OCI-LY3 (cell line): ENCODE measurements at regions not wholly inside any gene's neighbourhood (a gene's known extent, or its start where the extent isn't known, plus 50 kb on each side); places are given as distances from the start of the nearest gene placed in this dataset.

ENCODE experiments used
- H2AFZ ChIP-seq: fragments of 200-600, 300-600 bp; shearing (Covaris generic); 2 replicates; pipeline ENCODE4 v1.6.0; 2014; ENCODE audit warnings: antibody characterized with exemption, low read depth, low read length
- H3K27ac ChIP-seq: fragments of 200-600, 300-600 bp; sonication (generic); 2 replicates; pipeline ENCODE4 v1.5.1; 2014; ENCODE audit warnings: mild to moderate bottlenecking, low read length, moderate library complexity, mixed read lengths
- H3K27me3 ChIP-seq: fragments of 200-600, 300-600 bp; sonication (generic); 2 replicates; pipeline ENCODE4 v1.6.1; 2014; ENCODE audit warnings: low read depth, low read length, mixed read lengths
- H3K36me3 ChIP-seq: fragments of 200-600, 300-600 bp; sonication (generic); replicated peaks from 2 replicates; pipeline ENCODE3; 2014; ENCODE audit warnings: low read depth, low read length, mixed read lengths
- H3K4me1 ChIP-seq: fragments of 300-600, 200-600 bp; sonication (generic); 2 replicates; pipeline ENCODE4 v1.6.1; 2014; ENCODE audit warnings: low read length, mixed read lengths
- H3K4me2 ChIP-seq: fragments of 200-600, 300-600 bp; sonication (generic); 2 replicates; pipeline ENCODE4 v1.6.1; 2014; ENCODE audit warnings: low read length, mixed read lengths
- H3K4me3 ChIP-seq: fragments of 300-600, 200-600 bp; sonication (generic); 2 replicates; pipeline ENCODE4 v1.5.1; 2014; ENCODE audit warnings: antibody characterized with exemption, mild to moderate bottlenecking, low read length, moderate library complexity
- H3K79me2 ChIP-seq: fragments of 300-600, 200-600 bp; shearing (Covaris generic); 2 replicates; pipeline ENCODE4 v1.6.1; 2014; ENCODE audit warnings: mild to moderate bottlenecking, low read length, mixed read lengths
- H3K9ac ChIP-seq: fragments of 300-600, 200-600 bp; shearing (Covaris generic); 2 replicates; pipeline ENCODE4 v1.6.0; 2014; ENCODE audit warnings: mild to moderate bottlenecking, low read length, moderate library complexity
- H3K9me3 ChIP-seq: fragments of 200-600, 300-600 bp; shearing (Covaris generic); 2 replicates; pipeline ENCODE4 v1.6.1; 2014; ENCODE audit warnings: low read length, mixed read lengths; ENCODE audit not compliant: insufficient read depth
- H4K20me1 ChIP-seq: fragments of 200-600, 300-600 bp; sonication (generic); 2 replicates; pipeline ENCODE4 v1.6.1; 2016; ENCODE audit warnings: low read length, mixed read lengths; ENCODE audit not compliant: insufficient read depth
- EZH2phosphoT487 ChIP-seq: fragments of 200-600 bp; shearing (Covaris generic); IDR thresholded peaks from 2 replicates; pipeline ENCODE4 v1.6.1; 2018; ENCODE audit warnings: antibody characterized with exemption, mixed run types, low read depth
- TF ChIP-seq, protein P1 (sequence below): fragments of 200-600, 300-600 bp; sonication (generic); IDR thresholded peaks from 2 replicates; pipeline ENCODE4 v1.5.1; 2014; ENCODE audit warnings: antibody characterized with exemption, low read length, low read depth

DNA sequence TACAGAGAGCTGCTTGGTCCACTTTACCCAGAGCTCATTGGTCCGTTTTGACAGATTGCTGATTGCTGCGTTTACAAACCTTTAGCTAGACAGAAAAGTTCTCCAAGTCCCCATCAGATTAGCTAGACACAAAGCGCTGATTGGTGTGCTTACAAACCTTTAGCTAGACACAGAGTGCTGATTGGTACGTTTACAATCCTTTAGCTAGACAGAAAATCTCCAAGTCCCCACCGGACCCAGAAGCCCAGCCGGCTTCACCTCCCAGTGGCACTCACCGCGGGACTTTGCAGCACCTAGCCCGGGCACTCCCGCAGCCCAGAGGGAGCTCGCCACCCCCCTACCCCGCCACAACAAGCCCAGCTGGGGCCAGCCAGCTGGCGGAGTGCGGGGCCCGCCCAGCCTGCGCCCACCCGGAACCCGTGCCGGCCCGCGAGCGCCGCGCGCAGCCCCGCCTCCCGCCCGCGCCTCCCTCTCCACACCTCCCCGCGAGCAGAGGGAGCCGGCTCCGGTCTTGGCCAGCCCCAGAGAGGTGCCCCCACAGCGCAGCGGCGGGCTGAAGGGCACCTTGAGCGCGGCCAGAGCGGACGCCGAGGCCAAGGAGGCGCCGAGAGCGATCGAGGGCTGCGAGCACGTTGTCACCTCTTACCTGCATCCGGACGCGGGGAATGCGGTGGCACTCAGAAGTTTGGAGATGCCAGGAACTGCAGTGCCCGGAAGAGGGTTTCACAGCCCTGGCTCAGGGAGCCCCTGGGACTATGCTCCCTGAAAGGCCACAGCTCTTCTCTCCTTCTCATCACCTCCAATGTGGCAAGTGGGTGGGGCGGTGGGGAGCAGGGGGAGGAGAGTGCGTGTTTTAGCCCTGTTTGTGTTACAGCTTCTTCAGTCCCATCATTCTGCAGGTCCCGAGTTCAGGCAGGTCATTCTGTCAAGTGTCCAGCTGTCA lies 1504.5 kb downstream of the CDH11 start:
- Histone ChIP-seq H3K9ac (no peak overlapping the region), H4K20me1 (no peaks in the 10 kb centered on the region), H3K27me3 (no peaks in the 10 kb centered on the region), H3K27ac (no peak overlapping the region), H3K9me3 (no peaks in the 10 kb centered on the region), H3K4me3 (no peak overlapping the region), H3K36me3 (no peaks in the 10 kb centered on the region), H2AFZ (no peak overlapping the region), H3K79me2 (no peaks in the 10 kb centered on the region), H3K4me2 (no peak overlapping the region), H3K4me1 (no peaks in the 10 kb centered on the region)
- TF ChIP-seq, protein P1, sequence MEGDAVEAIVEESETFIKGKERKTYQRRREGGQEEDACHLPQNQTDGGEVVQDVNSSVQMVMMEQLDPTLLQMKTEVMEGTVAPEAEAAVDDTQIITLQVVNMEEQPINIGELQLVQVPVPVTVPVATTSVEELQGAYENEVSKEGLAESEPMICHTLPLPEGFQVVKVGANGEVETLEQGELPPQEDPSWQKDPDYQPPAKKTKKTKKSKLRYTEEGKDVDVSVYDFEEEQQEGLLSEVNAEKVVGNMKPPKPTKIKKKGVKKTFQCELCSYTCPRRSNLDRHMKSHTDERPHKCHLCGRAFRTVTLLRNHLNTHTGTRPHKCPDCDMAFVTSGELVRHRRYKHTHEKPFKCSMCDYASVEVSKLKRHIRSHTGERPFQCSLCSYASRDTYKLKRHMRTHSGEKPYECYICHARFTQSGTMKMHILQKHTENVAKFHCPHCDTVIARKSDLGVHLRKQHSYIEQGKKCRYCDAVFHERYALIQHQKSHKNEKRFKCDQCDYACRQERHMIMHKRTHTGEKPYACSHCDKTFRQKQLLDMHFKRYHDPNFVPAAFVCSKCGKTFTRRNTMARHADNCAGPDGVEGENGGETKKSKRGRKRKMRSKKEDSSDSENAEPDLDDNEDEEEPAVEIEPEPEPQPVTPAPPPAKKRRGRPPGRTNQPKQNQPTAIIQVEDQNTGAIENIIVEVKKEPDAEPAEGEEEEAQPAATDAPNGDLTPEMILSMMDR, result no peak
- TF ChIP-seq EZH2phosphoT487, result no peak

DNA sequence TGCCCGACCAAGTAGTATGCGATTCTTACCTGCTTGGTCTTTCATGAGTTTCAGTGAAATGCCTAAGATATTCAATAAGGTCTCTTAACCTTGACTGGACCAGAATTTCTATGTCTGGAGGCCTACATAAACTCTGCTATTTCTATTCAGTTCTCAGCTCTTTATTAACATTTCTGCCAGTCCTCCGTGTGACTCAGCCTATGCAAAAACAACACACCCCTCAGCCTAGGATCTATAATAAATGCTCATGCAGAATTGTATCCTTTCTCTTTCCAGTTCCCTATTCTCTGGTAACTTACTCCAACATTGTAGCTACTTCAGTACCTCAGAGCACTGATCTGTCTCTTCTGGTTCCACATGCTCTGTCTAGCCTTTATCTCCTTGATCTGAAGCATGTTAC lies 1507.4 kb downstream of the CDH11 start:
- Histone ChIP-seq H3K27ac (no peak overlapping the region), H3K4me1 (no peaks in the 10 kb centered on the region), H4K20me1 (no peaks in the 10 kb centered on the region), H3K27me3 (no peaks in the 10 kb centered on the region), H3K36me3 (no peaks in the 10 kb centered on the region), H2AFZ (no peak overlapping the region), H3K79me2 (no peaks in the 10 kb centered on the region), H3K9ac (no peak overlapping the region), H3K9me3 (no peaks in the 10 kb centered on the region), H3K4me2 (no peak overlapping the region), H3K4me3 (no peak overlapping the region)
- TF ChIP-seq EZH2phosphoT487, result no peak
- TF ChIP-seq, protein P1, result no peak

DNA sequence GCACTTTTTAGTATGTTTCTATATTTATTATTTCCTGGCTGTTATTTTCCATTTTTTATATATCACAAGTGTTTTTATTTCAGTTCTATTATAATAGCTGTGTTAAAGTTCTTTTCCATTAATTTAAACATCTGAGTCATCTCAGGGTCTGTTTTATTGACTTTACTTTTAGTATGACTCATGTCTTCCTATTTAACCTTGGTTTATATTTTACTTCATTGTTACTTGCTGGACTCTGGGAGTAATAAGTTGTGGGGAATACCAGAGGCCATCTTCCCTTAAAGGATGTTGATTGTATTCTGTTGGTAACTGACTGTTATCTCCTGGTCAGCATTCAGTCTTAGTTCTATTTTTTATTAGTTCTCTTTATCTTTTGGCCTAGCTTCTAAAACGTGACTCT lies 1508.2 kb downstream of the CDH11 start:
- H3K36me3 ChIP-seq, result no peaks in the 10 kb centered on the region
- no peak overlapping the region for H3K27ac ChIP-seq
- no peaks in the 10 kb centered on the region for H3K9me3 ChIP-seq
- H3K4me1 ChIP-seq, result no peaks in the 10 kb centered on the region
- H3K4me2 ChIP-seq, result no peak overlapping the region
- no peak for TF ChIP-seq EZH2phosphoT487
- TF ChIP-seq, protein P1, result no peak
- H3K4me3 ChIP-seq, result no peak overlapping the region
- no peaks in the 10 kb centered on the region for H3K79me2 ChIP-seq
- H4K20me1 ChIP-seq, result no peaks in the 10 kb centered on the region
- no peak overlapping the region for H2AFZ ChIP-seq
- H3K27me3 ChIP-seq, result no peaks in the 10 kb centered on the region
- no peak overlapping the region for H3K9ac ChIP-seq

DNA sequence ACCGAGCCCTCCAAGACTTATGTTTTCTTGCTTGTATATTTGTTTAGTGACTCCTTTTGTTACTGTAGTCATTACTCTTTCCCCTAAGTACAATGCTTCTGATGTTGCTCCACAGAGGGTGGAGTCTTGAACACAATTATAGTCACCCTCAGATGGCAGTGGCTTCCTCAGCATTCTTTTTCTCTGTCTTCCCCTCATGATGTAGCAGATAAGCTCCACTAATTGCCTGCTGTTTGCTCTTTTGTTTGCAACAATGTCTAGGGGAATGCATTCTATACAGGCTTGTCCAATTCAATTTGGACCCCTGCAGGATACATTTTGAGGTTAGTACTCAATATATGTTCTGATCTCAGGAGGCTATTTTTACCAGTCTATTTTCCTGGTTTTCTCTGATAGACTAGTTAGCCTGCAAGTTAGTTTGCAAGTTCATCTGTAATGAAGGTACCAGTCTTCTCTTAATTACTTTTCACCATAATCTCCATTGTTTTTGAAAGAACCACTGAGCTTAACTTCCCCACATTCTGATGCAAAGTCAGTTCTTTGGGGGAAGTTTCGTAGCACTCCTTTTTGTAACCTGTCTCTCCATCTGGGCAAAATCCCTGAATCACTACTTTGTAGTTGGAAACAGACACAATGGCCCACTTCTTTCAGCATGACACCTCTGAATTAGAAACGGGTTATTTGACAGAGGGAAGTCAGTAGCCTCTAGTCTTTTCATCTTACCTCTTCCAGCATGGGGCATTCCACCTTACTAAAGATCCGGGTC lies 1509.2 kb downstream of the CDH11 start:
- Histone ChIP-seq H4K20me1 (no peaks in the 10 kb centered on the region), H3K36me3 (no peaks in the 10 kb centered on the region), H3K4me3 (no peak overlapping the region), H2AFZ (no peak overlapping the region), H3K9ac (no peak overlapping the region), H3K9me3 (no peaks in the 10 kb centered on the region), H3K27ac (no peak overlapping the region), H3K27me3 (no peaks in the 10 kb centered on the region), H3K79me2 (no peaks in the 10 kb centered on the region), H3K4me1 (no peaks in the 10 kb centered on the region), H3K4me2 (no peak overlapping the region)
- TF ChIP-seq, protein P1, result no peak
- no peak for TF ChIP-seq EZH2phosphoT487
